ENCODE measurements at regions not wholly inside any gene's neighbourhood (a gene's known extent, or its start where the extent isn't known, plus 50 kb on each side); places are given as distances from the start of the nearest gene placed in this dataset.
"Not testable (repeated sequence)": the region's sequence is repeated elsewhere in the genome, so short reads cannot be mapped to it uniquely, and the experiment has no call there.

DNA sequence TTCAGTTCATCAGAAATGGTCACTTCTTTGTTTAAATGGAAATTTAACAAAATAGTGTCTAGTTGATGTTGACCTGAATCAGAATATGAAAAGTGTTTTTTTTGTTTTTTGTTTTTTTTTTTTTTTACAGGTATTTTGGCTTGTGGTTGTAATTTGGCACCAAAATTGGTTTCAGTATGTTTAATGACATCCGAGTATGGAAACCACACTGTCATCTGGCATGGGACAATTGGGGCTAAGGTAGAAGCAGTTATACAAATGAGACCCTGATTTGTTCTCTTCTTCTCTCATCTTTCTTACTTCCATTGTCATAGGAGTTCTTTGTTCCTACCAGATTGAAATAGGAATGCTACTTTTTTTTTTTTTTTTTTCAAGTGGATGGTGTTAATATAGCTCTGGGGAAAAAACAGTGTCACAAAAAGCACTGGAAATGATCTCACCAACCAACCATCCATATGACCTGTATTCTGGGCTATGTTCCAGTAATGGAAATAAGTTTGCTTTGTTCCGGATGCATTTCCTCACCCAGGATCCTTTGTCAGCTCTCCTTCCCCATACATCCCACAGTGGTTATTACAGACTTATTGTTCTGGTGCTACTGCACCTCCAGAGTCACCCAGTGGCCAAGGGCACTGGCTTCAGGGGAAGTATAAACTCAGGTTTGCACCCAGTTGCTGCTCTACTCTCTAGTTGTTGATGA lies 95.8 kb downstream of the ATXN3L start:
- peak; percentile 39 for DNase-seq (ENCODE audit: low spot score)

GRCh38 chrX:13220916-13221315 lies 98.9 kb downstream of the ATXN3L start:
- DNase-seq (ENCODE audit: low spot score) = no peak

GRCh38 chrX:13219991-13220764 lies 99.7 kb downstream of the ATXN3L start:
- peak; percentile 22 for DNase-seq (ENCODE audit: low spot score)

DNA sequence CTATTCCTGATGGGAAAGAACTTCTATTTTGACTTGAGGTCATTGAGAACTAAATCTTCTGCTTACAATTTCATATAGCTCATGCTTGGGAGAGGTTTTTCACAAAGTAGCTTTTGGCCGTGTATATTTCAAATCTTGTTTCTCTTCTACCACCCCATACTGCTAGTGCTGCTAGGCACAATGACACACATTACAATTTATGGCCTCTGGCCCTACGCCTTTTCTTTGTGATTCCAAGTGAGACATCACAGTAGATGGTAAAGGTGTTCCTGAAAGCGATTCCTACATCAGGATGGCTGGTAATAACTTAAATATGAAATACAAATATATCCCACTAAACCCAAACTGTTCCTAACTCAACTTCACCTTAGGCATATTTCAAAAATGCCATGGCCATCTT lies 101.1 kb downstream of the ATXN3L start:
- no peak for DNase-seq (ENCODE audit: low spot score)

GRCh38 chrX:13216139-13216538 lies 103.7 kb downstream of the ATXN3L start:
- DNase-seq (ENCODE audit: low spot score) = no peak

DNA sequence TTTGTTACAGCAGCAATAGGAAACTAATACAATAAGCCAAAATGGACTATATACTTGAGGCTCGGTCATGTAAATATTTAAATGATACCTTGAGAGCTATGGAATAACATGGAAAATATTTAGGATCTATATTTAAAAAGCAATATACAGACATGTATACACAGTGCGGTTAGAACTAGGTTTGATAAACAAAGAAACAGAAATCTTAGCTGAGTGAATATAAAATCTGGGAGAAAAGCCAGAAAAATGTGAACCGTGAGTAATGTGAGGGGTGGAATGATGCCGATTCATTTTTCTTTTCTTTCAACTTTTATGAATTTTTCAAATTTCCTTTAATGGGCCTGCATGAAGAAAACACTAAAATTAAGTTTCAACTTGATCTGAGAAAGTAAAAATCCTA lies 104.1 kb downstream of the ATXN3L start:
- DNase-seq (ENCODE audit: low spot score) = peak; percentile 12

- no peak for DNase-seq (ENCODE audit: low spot score)
These were observed 107.6 kb downstream of the ATXN3L start for GRCh38 chrX:13212191-13212651.

DNA sequence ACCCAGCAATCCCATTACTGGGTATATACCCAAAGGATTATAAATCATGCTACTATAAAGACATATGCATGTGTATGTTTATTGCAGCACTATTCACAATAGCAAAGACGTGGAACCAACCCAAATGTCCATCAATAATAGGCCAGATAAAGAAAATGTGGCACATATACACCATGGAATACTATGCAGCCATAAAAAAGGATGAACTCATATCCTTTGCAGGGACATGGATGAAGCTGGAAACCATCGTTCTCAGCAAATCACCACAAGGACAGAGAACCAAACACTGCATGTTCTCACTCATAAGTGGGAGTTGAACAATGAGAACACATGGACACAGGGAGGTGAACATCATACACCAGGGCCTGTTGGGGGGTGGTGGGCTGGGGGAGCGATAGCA lies 109.7 kb downstream of the ATXN3L start:
- DNase-seq (ENCODE audit: low spot score) = not testable (repeated sequence)

DNA sequence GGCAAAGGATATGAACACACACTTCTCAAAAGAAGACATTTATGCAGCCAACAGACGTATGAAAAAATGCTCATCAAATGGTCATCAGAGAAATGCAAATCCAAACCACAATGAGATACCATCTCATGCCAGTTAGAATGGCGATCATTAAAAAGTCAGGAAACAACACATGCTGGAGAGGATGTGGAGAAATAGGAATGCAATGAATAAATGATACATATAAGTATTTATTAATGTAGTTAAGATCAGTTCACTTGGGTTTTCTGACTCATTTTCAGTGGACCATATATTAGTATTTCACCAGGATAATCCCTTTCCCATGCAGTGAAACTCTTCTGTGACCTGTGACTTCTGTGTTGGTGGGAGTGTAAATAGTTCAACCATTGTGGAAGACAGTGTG lies 110.1 kb downstream of the ATXN3L start:
- DNase-seq (ENCODE audit: low spot score) = not testable (repeated sequence)

GRCh38 chrX:13208281-13208935 lies 111.4 kb downstream of the ATXN3L start:
- no peak for DNase-seq (ENCODE audit: low spot score)

DNA sequence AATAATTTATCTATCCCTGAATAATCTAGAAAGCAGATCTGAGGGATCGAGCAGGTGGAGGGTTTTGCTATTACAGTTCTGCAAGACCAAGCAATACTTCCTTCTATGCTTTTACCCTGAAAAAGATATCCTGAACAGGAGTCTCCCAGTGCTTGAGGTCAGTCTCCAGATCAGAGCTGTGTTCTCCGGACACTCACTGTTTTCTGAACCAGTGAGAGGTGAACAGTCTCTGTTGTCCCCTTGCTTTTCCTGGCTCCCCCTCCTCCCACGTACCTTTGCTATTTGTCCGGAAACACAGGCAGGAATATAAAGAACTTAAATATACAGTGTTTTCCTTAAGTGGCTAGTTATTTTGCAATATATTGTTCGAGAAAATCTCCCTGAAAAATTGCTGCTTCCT lies 116.6 kb downstream of the ATXN3L start:
- no peak for DNase-seq (ENCODE audit: low spot score)

DNA sequence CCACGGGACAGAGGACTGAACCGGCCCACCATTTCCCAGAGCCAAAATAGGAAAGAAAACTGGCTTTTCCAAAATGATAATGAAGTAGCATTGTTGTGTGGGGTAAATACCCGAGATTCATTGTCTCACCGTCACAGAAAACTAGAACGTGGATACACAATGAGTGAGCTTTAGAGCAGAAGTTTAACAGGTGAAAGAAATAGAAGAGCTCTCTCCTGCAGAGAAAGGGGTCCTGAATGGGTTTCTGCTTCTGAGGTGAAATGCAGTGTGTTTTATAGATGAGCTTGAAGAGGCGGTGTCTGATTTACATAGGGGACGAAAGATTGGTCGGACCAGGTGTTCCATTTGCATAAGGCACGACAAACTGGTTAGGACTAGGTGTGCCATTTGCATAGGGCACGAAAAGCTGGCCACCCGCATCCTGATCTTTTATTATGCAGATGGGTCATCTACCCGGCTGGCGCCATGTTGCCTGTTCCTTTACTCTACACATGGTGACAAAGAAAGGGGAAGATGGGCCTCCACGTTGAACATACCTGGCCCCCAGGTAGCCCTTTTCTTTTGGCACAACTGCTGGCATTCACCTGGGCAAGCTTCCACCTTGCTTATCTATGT lies 118.1 kb downstream of the ATXN3L start:
- no peak for DNase-seq (ENCODE audit: low spot score)

GRCh38 chrX:13200398-13200797 lies 119.5 kb downstream of the ATXN3L start:
- no peak for DNase-seq (ENCODE audit: low spot score)

- no peak for DNase-seq (ENCODE audit: low spot score)
These were observed 121.1 kb downstream of the ATXN3L start for GRCh38 chrX:13198762-13199064.

- DNase-seq (ENCODE audit: low spot score) = no peak
These were observed 121.6 kb downstream of the ATXN3L start for GRCh38 chrX:13198056-13198761.

DNA sequence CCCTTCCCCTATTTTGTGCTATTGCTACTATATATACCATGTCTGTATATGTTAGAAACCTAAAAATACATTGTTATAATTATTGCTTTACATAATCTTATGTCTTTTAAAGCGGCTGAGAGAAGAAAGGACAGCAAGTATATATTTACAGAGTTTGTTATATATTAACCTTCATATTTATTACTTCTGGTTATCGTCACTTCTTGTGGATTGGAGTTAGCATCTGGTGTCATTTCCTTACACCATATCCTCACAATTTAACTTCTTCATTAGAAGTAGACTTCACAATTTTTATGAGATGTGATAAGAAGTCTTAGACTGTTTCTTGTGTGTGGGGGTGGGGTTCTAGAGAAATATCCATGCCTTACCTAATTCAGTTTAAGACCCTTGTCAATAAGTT lies 123.1 kb downstream of the ATXN3L start:
- DNase-seq (ENCODE audit: low spot score) = no peak

GRCh38 chrX:13195340-13195739 lies 124.5 kb downstream of the ATXN3L start:
- DNase-seq (ENCODE audit: low spot score) = no peak

DNA sequence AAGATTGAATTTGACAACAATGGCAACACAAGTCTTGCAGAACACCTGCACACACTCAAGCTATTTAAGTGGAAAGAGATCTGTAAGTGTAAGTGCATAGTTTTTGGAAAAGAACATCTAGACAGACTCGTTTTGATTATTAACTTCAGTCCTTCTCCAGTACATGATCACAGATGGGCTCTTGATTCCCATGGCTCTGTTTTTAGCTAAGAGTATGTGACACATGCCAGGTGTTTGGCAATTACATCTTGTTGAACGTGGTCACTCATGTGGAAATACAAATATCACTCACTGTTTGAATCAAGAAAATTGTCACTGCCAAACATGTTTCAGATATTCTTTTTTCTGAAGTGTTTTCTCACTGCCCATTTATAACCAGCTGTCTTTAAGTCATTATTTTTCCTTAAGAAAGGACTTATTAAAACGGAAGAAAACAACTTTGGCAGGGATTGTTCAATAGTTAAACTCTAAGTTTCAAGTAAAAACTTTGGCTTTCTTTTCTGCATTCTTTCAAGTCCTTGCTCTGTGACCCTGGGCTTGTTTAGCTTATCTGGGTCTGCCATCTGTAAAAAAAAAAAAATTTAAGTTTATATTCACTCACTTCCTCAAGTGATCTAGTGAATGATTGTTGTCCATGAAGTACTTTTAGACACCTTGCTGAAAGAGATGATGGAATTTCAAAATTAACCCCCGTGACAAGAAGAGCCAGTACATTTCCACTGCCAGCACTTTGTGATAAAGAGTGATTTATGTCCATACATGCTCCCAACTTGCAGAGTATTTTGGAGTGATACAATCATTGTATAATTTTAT lies 125.4 kb downstream of the ATXN3L start:
- no peak for DNase-seq (ENCODE audit: low spot score)

- DNase-seq (ENCODE audit: low spot score) = no peak
These were observed 129.8 kb downstream of the ATXN3L start for GRCh38 chrX:13190051-13190450.

DNA sequence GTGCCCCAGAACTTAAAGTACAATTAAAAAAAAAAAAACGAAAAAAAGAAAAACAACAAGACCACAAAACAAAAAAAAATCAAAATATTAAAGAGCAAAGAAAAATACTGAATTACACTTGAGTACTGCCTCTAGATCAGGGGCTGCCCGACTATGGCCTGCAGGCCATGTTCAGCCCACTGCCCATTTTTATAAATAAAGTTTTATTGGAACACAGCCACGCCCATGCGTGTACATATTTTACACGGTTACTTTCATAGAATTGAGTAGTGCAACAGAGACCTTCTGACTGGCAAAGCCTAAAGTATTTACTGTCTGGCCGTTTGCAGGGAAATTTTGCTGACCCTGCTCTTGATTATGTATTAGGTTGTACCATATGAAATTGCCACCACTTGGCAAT lies 130.5 kb downstream of the ATXN3L start:
- DNase-seq (ENCODE audit: low spot score) = no peak

GRCh38 chrX:13188731-13189309 lies 131.0 kb downstream of the ATXN3L start:
- DNase-seq (ENCODE audit: low spot score) = no peak
